Umbilical cord (tissue), 1 donor: ENCODE measurements at regions not wholly inside any gene's neighbourhood (a gene's known extent, or its start where the extent isn't known, plus 50 kb on each side); places are given as distances from the start of the nearest gene placed in this dataset.
"Not testable (repeated sequence)": the region's sequence is repeated elsewhere in the genome, so short reads cannot be mapped to it uniquely, and the experiment has no call there.

ENCODE experiments used
- DNase-seq: peaks from one replicate; pipeline ENCODE4 v3.0.0-alpha.2; 2015; ENCODE audit warnings: low spot score

DNA sequence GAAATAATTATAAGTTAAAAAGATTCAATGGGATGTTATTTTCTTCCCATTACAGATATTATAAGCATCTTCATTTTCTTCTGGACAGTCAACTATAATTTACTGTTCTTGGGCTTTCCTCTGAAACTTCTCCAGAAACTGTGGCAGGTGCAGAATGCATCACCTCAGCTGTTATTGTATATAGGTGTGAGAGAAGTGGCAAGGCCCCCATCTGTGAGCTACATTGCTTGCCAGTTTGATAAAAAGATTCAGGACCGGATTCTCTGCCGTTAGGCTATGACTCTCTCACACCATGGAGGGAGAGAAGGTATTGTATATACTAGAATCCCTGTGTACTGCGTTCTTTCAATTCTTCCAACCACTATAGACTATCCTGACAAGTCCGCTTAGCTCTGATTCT, 135.8 kb upstream of the CENPW start:
- DNase-seq, result no peak

DNA sequence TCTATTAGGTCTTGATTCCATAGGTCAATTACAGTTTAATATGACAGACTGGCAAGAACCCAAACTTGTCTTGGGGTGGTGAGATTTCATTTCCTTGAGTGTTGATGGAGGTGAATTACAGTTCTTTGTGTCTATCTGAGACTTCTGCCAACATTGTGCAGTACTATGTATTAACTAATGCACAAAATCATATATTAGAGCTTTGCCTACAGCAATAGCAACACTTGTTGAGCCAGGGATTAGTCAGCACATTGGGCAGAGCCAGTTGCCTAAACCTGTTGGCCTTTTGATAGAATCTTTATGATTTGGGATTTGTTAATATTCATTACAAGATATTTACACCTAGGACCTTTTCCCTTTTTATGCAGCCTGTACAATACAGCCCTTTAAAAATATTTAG, 135.3 kb upstream of the CENPW start:
- no peak for DNase-seq

DNA sequence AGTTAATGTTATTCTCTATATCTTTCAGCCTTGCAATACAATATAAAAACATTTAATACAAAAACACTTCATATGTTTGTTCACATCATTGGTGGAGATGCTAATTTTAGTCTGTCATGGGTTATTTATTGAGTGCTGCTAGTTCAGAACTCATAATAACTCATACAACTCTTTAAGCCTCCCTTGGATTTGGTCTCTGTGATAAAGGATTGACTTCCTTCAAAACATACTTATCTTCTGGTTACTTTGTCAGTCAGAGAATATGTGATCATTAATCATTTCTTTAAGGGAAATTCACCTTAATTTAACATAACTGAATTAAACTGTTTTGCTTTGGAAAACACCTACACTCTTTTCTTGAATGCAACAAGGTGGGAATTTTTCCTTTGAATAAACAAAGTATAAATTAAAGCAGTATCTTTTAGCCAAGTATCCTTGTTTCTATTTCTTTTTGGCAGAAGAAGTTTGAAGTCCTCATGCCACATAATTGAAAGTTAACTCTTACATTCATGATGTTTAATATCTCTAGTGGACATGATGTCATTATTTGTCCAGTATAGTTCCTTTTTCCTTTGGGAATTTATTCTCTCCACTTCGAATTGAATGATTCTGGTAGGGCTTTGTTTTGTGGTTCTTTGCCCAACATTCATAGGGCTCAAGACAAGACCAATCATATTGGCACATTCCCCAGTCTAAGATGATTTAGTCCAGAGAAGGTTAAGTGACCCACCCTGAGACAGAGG, 133.2 kb upstream of the CENPW start:
- DNase-seq, result no peak

DNA sequence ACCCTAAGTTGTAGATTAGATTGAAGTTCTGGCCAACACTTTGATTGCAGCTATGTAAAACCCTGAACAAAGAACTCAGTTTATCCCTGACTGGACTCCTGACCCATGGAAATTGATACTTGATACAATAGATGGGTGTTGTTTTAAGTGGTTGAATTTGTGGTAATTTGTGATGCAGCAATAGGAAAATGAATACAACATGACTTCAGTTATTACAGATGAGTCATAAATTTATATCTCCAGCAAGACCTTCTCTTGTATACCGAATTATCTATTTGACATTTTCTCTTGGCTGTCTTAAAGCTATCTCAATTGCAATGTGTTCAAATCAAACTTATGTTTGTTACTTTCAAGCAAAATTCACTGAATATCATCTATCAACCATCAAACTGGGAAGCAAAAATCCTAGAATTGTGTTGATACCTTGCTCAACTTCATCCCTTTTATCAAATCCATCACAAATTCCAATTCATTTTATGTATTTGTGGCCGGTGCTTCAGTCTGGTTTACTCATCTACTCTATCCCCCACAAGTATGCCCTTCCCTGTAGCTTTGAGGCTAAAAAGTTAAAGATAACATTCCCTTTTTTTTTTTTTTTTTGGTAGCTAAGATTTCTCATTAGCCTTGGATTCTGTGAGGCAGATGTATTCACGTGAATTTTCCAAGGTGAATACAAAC, 129.4 kb upstream of the CENPW start:
- DNase-seq, result no peak

DNA sequence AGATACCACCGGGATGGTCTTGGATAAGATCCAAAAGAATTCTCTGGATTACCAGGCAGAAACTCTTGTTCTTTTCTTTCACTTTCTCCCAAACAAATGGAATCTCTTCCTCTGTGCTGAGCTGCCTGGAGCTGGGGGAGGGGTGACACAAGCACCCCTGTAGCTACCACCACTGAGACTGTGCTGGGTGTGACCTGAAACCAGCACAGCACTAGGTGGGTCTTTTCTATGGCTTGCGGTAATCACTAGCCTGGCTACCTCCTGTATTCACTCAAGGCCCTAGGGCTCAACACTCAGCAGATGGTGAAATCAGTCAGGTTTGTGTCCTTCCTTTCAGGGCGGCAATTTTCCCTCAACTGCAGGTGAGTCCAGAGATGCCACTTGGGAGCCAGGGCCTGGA, 122.4 kb upstream of the CENPW start:
- DNase-seq, result no peak

DNA sequence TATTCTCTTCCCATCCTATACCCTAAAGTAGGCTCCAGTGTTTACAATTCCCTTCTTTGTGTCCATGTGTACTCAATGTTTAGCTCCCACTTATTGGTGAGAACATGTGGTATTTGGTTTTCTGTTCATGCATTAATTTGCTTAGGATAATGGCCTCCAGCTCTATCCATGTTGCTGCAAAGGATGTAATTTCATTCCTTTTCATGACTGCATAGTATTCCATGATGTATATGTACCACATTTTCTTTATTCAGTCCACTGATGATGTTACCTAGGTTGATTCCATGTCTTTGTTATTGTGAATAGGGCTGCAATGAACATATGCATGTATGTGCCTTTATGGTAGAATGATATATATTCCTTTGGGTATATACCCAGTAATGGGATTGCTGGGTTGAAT, 119.0 kb upstream of the CENPW start:
- not testable (repeated sequence) for DNase-seq

DNA sequence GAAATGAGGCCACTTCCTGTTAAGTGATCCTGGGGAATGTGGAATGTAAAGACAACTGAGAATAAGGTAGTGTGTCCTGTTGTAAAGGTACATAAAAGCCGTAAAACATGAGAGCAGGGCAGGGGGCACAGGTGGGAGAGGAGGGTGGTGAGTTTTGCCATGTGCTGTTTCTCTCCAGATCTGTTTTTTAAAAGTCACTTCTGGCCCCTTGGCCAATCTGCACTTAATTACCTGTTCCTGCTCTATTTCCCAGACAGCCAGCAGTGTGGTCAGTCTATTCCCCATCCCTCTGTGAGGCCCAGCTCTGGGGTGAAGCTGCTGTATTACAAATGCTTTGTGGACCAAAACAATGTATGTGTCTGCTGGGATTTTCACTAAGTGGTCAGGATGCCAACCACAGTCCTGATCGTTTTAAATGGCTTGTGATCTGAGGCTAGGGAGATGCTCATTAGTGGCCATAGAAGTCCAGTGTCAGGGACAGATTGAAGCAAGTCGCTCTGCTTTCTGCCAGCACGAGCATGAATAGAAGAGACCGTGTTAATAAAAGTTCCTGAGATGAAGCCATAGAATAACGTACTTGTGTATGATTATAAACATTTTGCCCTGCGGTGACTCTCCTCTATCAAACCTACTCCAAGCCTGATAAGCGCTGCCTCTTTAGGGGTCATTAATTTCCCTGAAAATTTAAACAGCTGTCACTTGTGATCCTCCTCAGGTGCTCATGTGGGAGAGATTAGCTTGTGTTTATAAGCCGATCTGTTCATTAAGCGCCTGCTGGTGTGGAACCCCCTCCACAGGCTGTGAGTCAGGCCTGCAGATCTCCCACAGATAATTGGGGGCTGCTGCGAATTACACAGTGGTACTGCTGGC, 111.8 kb upstream of the CENPW start:
- no peak for DNase-seq

DNA sequence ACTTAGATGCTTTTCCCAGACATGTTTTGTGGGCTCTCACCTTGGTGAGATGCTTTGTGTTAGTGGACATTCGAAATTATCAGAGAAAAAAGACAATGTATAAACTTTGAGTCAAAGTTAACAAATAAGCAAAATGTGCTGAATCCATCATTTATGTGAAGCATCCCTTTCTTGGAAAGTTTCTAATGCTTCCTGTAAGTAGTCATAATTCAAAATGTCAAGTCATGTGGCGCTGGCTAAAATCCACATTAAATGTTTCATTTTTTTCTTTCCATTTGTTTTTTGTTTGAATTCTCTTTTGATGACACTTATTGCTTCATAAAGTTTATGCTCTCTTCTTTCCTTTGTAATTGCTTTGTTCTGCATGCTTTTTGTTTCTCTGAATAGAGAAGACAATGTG, 107.2 kb upstream of the CENPW start:
- no peak for DNase-seq

DNA sequence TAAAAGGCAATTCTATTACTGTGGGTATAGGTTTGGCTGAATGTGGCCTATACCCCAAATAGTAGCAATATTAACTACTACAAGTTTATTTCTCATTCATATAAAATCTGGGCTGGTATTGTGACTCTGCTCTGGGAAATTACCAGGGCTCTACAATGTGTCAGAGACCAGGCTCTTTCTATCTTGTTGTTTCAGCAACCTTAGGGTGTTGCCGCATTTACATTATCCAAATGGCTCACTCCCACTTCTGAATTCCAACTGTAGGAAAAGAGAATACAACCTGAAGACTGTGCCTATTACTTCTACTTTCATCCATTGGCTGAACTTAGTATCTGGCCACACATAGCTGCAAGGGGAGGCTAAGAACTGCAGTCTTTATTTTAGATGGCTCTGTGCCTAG, 106.7 kb upstream of the CENPW start:
- peak; percentile 29 for DNase-seq

DNA sequence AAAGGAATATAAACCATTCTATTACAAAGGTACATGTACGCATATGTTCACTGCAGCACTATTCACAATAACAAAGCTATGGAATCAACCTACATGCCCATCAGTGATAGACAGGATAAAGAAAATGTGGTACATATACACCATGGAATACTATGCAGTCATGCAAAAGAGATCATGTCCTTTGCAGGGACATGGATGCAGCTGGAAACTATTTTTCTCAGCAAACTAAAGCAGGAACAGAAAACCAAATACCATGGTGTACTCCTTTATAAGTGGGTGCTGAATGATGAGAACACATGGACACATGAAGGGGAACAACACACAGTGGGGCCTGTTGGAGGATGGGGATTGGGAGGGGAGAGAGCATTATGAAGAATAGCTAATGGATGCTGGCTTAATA, 104.6 kb upstream of the CENPW start:
- no peak for DNase-seq

DNA sequence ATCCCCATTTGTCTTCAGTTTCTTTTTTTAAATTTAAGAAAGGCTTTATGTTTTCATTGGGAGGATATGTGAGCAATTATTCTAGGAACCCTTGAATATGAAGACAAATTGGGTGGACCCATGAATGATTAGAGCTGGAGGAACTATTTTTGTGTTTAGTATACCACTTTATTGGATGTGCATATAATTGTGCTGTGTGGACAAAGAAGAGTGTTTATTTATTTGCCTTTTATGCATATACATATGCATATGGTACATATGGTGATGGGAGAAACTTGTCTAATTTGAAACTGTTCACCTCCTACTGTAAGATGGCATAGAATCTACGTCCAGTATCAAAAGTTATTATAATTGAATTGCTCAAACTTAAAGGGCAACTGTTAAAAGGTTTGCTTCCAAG, 94.8 kb upstream of the CENPW start:
- no peak for DNase-seq

DNA sequence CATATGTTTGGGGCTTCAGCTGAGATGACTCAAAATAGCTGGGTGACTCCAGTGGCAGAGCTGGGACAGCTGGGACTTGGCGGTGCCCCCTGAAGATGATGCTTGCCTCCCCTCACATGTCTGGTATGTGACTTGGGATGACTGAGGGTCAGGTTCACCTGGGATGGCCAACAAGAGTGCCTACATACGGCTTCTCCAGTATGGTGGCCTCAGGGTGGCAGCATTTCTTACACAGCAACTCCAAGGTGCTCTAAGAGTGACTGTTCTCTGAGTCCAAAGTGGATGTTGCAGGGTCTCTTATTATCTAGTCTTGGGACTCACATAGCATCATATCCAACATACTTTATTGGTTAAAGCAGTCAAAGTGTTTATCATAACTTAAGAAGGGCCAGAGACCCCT, 87.8 kb upstream of the CENPW start:
- DNase-seq, result no peak

DNA sequence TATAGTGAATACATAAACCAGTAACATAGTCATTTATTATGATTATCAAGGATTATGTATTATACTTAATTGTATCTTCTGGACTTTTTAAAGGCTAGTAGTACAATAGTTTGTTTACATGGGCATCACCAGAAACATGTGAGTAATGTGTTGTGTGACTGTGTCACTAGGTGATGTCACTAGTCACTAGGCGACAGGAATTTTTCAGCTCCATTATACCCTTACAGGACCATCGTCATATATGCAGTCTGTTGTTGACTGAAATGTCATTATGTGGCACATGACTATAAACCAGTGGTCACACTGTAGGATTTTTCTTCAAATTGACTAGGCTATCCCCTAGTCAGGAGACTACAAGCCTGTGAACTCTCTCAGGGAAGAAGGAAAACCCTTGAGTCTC, 86.5 kb upstream of the CENPW start:
- no peak for DNase-seq

DNA sequence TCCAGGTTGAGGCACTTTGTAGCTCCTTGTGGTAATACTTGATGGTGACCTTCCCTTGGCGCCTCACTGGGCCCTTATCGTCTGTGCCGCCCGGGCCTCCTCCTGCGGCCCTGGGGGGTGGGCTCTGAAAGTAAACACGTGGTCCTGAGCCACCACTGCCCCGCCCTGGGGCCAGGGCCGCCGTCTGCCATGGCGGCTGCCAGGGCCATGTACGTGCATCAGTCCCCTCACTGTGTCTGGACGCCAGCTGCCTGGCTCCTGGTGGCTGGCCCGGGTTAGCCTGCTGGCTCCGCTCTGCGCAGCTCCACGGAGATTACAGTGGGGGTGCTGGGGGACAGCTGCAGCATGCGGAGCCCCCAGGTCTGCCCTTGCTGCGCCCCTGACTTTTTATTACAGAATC, 81.8 kb upstream of the CENPW start:
- DNase-seq, result no peak

DNA sequence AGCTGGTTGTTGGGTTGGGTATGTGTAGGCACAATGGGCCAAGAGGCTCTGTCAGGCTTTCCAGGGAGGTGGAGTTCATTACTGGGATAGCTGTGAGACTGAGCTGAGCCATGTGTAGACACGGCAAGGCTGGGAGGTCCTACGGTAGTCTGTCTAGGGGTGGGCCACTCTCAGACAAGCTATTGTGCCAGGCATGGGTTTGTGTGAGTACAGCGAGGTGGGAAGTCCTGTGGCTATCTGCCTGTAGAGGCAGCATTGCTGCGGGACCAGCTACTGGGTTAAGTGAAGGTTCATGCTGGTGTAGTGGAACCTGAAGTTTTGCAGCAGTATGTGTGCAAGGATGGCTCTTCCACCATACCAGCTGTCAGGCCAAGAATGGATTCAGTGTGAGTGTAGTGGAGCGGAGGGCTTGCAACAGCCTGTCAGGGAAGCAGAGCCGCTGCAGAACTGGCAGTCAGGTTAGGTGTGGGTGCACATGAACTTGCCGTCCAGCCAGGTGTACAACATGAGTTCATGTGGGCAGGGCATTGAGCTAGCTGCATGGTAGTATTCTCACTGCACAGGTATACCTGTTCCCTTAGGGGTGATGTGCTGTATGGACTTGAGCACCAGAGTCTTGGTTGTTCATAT, 78.0 kb upstream of the CENPW start:
- DNase-seq, result no peak

DNA sequence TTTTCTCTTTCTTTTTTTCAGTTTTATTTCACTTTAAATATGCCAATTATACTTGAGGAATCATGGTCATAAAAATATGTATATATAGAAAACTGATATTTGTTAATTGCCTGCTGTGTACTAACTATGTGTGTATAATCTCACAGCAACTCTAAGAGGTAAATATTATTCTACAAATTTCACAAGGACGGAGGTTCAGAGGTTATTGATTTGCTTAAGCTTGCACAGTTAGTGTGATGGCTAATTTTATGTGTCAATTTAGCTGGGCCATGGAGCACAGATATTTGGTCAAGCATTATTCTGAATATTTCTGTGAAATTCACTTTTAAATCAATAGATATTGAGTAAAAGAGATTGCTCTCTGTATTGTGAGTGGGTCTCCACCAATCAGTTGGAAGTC, 75.7 kb upstream of the CENPW start:
- no peak for DNase-seq

DNA sequence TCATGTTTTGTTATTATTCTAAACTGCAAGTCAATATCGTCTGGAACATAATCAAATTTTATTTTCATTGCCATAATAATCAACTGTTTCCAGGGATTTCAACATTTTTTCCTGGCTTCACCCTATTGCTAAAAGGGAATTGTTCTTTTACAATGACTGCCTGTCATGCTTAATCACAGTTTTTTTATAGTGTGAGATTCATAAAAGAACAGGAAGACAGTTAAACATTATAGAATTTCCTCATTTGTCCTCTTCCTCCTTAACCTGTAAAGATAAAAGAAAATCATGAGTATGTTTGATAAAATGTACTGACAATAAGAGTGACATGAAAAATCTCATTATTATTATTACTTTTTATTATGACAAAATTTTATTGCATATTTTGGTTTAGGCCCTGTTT, 73.3 kb upstream of the CENPW start:
- no peak for DNase-seq

DNA sequence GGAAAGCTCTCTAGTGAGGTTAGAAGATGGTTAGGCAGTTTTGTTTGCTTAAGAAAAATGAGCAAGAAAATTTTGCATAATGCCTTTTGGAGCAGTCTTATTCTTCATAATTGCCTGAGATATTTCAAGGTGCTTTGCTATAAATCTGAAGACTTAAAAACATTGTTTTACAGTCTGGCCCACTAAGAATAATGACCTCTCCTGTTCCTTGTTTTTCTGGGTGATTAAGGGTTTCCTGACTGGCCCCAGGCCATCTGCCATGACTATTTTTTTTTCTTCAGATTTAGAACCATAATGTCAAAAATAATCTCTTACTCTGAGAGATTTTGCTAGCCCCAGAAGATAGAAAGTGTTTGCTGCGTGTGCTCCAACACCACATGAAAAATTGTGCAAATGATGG, 72.3 kb upstream of the CENPW start:
- peak; percentile 3 for DNase-seq

DNA sequence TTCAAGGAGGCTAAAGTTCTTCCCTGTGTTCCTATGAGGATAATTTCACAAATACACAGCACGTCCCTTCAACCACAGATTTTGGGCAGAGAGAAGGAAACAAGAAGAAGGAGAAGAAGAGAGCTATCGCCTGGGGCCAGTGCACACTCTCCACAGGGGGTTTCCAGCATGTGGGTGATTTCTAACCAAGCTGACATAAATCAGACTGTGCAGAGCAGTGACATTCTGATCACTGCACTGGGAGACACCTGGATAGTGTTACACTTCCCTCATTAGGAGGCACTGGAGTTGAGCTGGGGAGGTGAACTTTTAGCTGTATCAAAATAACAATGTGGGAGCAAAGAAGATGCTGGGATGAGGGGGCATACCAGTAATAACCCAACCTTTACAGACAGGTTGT, 71.8 kb upstream of the CENPW start:
- peak; percentile 3 for DNase-seq

DNA sequence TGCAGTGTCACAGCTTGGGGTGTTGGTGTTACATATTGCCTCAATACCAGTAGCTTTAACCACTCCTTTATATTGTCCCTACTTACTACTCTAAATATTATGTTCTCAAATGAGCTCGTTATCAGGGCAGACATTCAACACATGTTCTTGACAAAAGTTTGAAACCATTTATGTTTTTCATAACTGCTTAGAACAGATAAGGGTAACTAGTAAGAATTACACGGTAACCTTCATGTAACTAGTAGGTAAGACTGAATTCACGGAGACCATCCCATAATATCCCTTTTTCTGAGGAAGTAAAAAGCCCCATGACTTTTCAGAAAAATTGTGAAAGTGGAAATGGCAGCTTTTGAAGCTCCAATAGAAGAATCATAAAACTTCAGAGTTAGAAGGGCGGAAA, 59.6 kb upstream of the CENPW start:
- DNase-seq, result no peak

DNA sequence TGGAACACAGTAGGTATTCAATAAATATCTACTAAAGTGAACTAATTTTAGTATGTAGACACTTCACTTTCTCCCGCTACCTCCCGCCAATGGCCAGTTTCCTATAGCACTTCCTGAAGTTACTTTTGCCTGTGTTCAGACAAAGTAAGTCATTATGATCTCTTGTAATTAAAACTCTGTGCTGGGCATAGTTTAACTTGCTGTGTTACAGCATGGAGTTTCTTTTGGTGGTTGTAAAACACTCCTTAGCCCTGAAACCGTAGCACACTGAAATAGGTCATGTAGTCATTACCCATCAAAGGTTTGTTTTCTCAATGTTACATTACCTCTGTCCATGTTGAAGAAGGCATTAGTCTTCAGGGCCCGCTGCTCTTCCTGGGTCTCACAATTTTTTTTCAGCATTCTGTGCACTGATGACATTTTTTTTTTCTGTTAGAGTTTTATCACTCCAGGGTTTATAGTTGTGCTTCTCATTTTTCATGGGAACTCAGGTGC, 54.0 kb upstream of the CENPW start:
- DNase-seq, result no peak
